Activated CD8-positive, alpha-beta T cell treated with anti-CD3 and anti-CD28 coated beads for 36 hours (primary cell): ENCODE measurements at regions not wholly inside any gene's neighbourhood (a gene's known extent, or its start where the extent isn't known, plus 50 kb on each side); places are given as distances from the start of the nearest gene placed in this dataset.

Source experiments
- ATAC-seq: fragments of 200-7000 bp; cut with Tn5 transposase; one replicate; pipeline ENCODE4 v1.10.0; 2021; ENCODE audit warnings: mild to moderate bottlenecking, moderate library complexity
- CTCF ChIA-PET: fragments of 350-600 bp; sonication (Branson Sonifier 250); formaldehyde crosslinking; loops from one replicate; lab custom pipeline; 2021; ENCODE audit warnings: antibody characterized with exemption; lab: Charles Lee
- POLR2A ChIA-PET: fragments of 350-600 bp; sonication (Branson Sonifier 250); formaldehyde crosslinking; loops from one replicate; lab custom pipeline; 2021; ENCODE audit warnings: antibody characterized with exemption; lab: Charles Lee
- DNase-seq: peaks from one replicate; pipeline ENCODE4 v3.0.0-alpha.2; 2020
- H3K27ac Mint-ChIP-seq: one replicate; pipeline ENCODE4 v1.8.0; 2021; ENCODE audit warnings: mild to moderate bottlenecking, mixed read lengths
- H3K27me3 Mint-ChIP-seq: one replicate; pipeline ENCODE4 v1.8.0; 2021; ENCODE audit warnings: mixed read lengths
- H3K36me3 Mint-ChIP-seq: one replicate; pipeline ENCODE4 v1.8.0; 2021; ENCODE audit warnings: low read depth, mixed read lengths
- H3K4me1 Mint-ChIP-seq: one replicate; pipeline ENCODE4 v1.8.0; 2021; ENCODE audit warnings: low read depth, mixed read lengths
- H3K4me3 Mint-ChIP-seq: one replicate; pipeline ENCODE4 v1.8.0; 2021; ENCODE audit warnings: mild to moderate bottlenecking, moderate library complexity, mixed read lengths
- H3K9me3 Mint-ChIP-seq: one replicate; pipeline ENCODE4 v1.8.0; 2021; ENCODE audit warnings: mixed read lengths
- intact Hi-C: fragments of 100-400 bp; cut with micrococcal nuclease; formaldehyde crosslinking; loops from one replicate; pipeline ENCODE4 v1.10.0; 2022
- TF ChIP-seq, protein P1 (sequence below): fragments of 200-600 bp; IDR thresholded peaks from one replicate; pipeline ENCODE4 v1.8.0; 2022; ENCODE audit warnings: antibody characterized with exemption, mild to moderate bottlenecking

DNA sequence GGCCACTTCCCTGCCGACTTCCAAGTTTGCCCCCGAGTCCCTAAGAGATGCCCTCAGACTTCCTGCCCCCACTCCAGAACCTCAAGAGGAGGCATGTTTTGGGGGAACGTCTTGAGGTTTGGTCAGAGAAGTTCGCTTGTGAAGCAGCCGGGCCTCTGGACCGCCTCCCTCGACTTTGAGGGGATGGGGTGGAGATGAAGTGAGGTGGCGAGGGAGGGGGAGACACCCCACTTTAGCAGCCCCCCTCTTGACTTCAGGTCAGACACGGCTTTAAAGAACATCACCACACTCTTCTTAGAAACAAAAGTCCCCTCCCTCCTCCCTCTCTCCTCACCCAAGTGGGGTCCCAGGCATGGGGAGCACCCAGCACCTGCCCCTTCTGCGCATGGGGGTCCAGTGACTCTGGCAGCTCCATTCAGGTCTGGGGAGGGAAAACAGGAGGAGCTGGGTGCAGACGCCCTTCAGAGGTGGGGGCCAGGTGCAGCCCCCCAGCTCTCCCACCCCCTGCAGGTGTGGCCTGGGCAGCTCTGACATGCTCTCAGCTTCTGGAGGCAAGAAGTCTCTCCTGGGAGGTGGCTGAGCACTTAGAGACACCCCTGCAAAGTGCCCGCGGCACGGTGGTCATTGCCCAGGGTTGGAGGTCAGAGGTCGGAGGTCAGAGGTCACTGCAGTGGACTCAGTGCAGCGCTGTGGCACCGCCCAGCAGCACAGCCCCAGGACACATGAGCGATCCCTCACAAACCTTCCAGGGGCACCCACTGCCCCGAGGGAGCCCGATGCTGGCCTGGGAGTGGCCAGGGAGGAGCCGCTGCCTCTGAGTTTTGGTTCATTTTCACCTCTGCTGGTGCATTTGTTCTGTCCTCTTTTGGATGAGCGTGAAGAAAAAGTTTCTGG is 108.8 kb downstream of the CPZ start:
- ChIA-PET CTCF (no interaction called here), POLR2A (no interaction called here)
- ATAC-seq (no peak), DNase-seq (no peak)
- TF ChIP-seq, protein P1, sequence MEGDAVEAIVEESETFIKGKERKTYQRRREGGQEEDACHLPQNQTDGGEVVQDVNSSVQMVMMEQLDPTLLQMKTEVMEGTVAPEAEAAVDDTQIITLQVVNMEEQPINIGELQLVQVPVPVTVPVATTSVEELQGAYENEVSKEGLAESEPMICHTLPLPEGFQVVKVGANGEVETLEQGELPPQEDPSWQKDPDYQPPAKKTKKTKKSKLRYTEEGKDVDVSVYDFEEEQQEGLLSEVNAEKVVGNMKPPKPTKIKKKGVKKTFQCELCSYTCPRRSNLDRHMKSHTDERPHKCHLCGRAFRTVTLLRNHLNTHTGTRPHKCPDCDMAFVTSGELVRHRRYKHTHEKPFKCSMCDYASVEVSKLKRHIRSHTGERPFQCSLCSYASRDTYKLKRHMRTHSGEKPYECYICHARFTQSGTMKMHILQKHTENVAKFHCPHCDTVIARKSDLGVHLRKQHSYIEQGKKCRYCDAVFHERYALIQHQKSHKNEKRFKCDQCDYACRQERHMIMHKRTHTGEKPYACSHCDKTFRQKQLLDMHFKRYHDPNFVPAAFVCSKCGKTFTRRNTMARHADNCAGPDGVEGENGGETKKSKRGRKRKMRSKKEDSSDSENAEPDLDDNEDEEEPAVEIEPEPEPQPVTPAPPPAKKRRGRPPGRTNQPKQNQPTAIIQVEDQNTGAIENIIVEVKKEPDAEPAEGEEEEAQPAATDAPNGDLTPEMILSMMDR = no peak
- no peaks in the 10 kb centered on the region for H3K4me1 Mint-ChIP-seq
- H3K9me3 Mint-ChIP-seq = no peaks in the 10 kb centered on the region
- no peak overlapping the region for H3K4me3 Mint-ChIP-seq
- intact Hi-C loops = no loop called here
- peaks cover 2% of the 10 kb centered on the region for H3K27me3 Mint-ChIP-seq
- H3K27ac Mint-ChIP-seq = no peak overlapping the region
- no peaks in the 10 kb centered on the region for H3K36me3 Mint-ChIP-seq

DNA sequence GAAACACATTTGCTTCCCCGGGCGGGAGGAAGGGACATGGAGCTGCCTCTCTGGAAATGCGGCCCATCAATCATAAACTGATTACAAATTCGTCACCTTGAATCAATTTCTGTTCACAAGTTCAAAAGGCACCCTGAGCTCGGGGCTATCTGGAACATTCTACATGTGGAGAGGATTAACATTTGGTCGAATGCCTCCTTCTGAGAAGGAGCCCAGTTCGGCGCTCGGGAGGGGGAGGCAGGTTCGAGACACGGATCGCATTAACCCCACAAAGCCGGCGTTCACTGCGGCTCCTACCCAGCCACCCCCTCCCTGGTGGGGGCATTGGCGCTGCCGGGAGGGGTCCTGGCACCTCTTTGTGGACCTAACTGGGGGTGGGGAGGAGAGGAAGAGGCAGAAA is 108.0 kb downstream of the CPZ start:
- DNase-seq (no peak), ATAC-seq (no peak)
- ChIA-PET CTCF (no interaction called here), POLR2A (no interaction called here)
- H3K27ac Mint-ChIP-seq = no peak overlapping the region
- TF ChIP-seq, protein P1 = no peak
- H3K9me3 Mint-ChIP-seq = no peaks in the 10 kb centered on the region
- no peaks in the 10 kb centered on the region for H3K36me3 Mint-ChIP-seq
- intact Hi-C loops = no loop called here
- H3K27me3 Mint-ChIP-seq = peaks cover 2% of the 10 kb centered on the region
- no peak overlapping the region for H3K4me3 Mint-ChIP-seq
- H3K4me1 Mint-ChIP-seq = no peaks in the 10 kb centered on the region

DNA sequence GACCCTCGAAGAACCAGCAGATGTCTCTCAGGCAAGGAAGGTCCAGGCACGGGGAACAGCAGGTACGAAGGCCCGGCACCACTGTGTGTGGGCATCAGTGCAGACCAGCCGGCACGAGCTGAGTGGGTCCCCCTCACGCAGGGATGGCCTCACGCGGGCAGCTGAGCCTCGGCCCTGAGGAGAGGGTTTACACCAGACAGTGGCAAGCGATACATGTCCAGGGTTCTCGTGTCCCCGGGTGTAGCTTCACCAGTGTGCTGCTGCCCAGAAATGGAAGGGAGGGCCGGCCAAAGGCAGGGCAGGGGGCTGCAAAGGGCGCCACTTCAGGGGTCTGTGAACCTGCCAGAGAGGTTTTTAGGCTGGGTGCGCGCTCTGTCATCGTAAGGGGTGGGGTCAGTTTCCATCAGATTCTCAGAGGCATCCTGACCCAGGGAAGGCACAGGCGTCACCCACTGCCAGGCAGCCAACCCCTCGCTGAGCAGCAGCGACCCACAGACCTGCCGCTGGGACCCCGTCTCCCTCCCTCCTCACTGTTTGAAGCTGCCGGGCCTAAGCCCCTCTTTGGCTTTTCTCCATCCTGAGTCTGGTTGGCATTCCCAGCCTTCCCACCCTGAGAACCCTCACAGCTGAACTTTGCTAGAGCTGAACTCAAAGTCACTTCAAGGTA is 107.0 kb downstream of the CPZ start:
- TF ChIP-seq, protein P1 = no peak
- peaks cover 2% of the 10 kb centered on the region for H3K27me3 Mint-ChIP-seq
- no peak for DNase-seq
- ChIA-PET CTCF (interaction anchor here (0.8 kb wide), 1 partner anchor 12 kb away, joined by 4 read pairs; no protein-coding TSS in a partner anchor), POLR2A (no interaction called here)
- no peak for ATAC-seq
- H3K4me3 Mint-ChIP-seq = no peak overlapping the region
- H3K36me3 Mint-ChIP-seq = no peaks in the 10 kb centered on the region
- H3K27ac Mint-ChIP-seq = no peak overlapping the region
- no peaks in the 10 kb centered on the region for H3K9me3 Mint-ChIP-seq
- H3K4me1 Mint-ChIP-seq = no peaks in the 10 kb centered on the region
- intact Hi-C loops = no loop called here

DNA sequence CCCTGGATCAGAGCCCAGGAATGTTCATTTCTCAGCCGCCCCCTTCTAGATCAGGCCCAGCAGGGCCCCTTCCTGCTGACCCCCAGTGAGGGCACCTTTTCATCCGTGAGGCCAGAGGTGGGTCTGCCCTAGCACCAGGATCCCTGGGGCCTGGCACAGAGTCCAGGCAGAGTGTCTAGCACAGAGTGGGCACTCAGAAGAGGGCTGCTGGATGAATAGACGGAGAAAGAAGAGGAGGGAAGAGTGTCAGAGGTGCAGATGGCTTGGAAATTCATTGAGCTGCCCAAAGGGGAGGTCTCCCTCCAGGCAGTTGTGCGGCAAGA is 106.5 kb downstream of the CPZ start:
- ATAC-seq = no peak
- ChIA-PET CTCF (interaction anchor here (0.8 kb wide), 1 partner anchor 11 kb away, joined by 4 read pairs; no protein-coding TSS in a partner anchor), POLR2A (no interaction called here)
- Mint-ChIP-seq H3K36me3 (no peaks in the 10 kb centered on the region), H3K27me3 (peaks cover 2% of the 10 kb centered on the region), H3K9me3 (no peaks in the 10 kb centered on the region), H3K4me1 (no peaks in the 10 kb centered on the region), H3K27ac (no peak overlapping the region), H3K4me3 (no peak overlapping the region)
- TF ChIP-seq, protein P1 = no peak
- DNase-seq = no peak
- intact Hi-C loops = no loop called here
